GM12878 (cell line): ENCODE measurements at regions not wholly inside any gene's neighbourhood (a gene's known extent, or its start where the extent isn't known, plus 50 kb on each side); places are given as distances from the start of the nearest gene placed in this dataset.

ENCODE experiments used
- FOXK2 ChIP-seq: fragments of 450-650 bp; IDR thresholded peaks from 2 replicates; pipeline ENCODE4 v1.6.1; 2017; ENCODE audit warnings: mild to moderate bottlenecking, moderate library complexity
- MYC ChIP-seq: IDR thresholded peaks from 2 replicates; pipeline ENCODE4 v1.6.1; 2011; ENCODE audit warnings: mild to moderate bottlenecking, low read length, moderate library complexity, inconsistent platforms; ENCODE audit not compliant: insufficient read depth, insufficient replicate concordance, insufficient read length, severe bottlenecking
- NR2C1 ChIP-seq: fragments of 450-650 bp; IDR thresholded peaks from 2 replicates; pipeline ENCODE4 v1.6.1; 2017; ENCODE audit warnings: antibody characterized with exemption, mild to moderate bottlenecking, moderate library complexity
- ZNF592 ChIP-seq: fragments of 450-650 bp; IDR thresholded peaks from 2 replicates; pipeline ENCODE4 v1.6.1; 2017; ENCODE audit warnings: mild to moderate bottlenecking, moderate library complexity
- TF ChIP-seq, protein P1 (sequence below): fragments of 450-650 bp; formaldehyde crosslinking; IDR thresholded peaks from 2 replicates; pipeline ENCODE4 v1.5.0; 2022; ENCODE audit warnings: mild to moderate bottlenecking, missing genetic modification characterization

DNA sequence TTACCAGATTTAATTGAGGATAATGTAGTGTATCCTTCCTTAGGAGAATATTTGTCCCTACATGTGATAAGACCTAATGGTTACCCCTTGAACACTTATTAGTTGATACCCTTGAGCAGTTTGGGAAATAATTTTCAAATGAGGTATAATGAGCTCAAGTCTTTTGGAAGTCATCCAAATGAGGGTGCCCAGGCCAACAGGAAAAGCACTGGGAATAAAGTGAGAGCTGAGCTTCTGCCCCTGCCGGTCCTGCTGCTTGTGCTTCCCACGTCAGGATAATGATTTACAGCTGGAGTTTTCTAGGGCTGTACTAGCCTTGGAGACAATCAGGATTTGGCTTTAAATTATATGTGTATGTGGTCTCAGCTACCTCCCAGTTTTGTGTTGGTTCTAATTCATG lies 178.8 kb upstream of the FRMD6 start (continued):
- TF ChIP-seq ZNF592 (no peak), MYC (no peak), FOXK2 (no peak), NR2C1 (no peak)
- TF ChIP-seq, protein P1, sequence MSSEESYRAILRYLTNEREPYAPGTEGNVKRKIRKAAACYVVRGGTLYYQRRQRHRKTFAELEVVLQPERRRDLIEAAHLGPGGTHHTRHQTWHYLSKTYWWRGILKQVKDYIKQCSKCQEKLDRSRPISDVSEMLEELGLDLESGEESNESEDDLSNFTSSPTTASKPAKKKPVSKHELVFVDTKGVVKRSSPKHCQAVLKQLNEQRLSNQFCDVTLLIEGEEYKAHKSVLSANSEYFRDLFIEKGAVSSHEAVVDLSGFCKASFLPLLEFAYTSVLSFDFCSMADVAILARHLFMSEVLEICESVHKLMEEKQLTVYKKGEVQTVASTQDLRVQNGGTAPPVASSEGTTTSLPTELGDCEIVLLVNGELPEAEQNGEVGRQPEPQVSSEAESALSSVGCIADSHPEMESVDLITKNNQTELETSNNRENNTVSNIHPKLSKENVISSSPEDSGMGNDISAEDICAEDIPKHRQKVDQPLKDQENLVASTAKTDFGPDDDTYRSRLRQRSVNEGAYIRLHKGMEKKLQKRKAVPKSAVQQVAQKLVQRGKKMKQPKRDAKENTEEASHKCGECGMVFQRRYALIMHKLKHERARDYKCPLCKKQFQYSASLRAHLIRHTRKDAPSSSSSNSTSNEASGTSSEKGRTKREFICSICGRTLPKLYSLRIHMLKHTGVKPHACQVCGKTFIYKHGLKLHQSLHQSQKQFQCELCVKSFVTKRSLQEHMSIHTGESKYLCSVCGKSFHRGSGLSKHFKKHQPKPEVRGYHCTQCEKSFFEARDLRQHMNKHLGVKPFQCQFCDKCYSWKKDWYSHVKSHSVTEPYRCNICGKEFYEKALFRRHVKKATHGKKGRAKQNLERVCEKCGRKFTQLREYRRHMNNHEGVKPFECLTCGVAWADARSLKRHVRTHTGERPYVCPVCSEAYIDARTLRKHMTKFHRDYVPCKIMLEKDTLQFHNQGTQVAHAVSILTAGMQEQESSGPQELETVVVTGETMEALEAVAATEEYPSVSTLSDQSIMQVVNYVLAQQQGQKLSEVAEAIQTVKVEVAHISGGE (CRISPR knock-in tag), result no peak
